ENCODE measurements at regions not wholly inside any gene's neighbourhood (a gene's known extent, or its start where the extent isn't known, plus 50 kb on each side); places are given as distances from the start of the nearest gene placed in this dataset.

- no peak for DNase-seq
These were observed 485.9 kb downstream of the NSUN3 start for GRCh38 chr3:94548581-94549316.

GRCh38 chr3:94561094-94561493 lies 498.2 kb downstream of the NSUN3 start:
- H3K4me3 ChIP-seq: no peak overlapping the region
- DNase-seq: no peak
- H3K27me3 ChIP-seq: no peaks in the 10 kb centered on the region
- intact Hi-C loops (cut with DNase I; ENCODE audit: low total_unique reads): no loop called here
- H3K36me3 ChIP-seq: no peaks in the 10 kb centered on the region
- H3K27ac ChIP-seq: no peak overlapping the region
- TF ChIP-seq POLR2A (IDR thresholded peaks at IDR 0.05): no peak
- TF ChIP-seq CTCF (IDR thresholded peaks at IDR 0.05): no peak
- H3K9me3 ChIP-seq: no peaks in the 10 kb centered on the region
- H3K4me1 ChIP-seq: no peaks in the 10 kb centered on the region

More at GRCh38 chr3:94548581-94549316, 485.9 kb downstream of the NSUN3 start:
- Histone ChIP-seq H3K9me3 (peaks cover 0 to 4% of the 10 kb centered on the region in 2 donors), H3K27ac (no peak overlapping the region), H3K36me3 (no peaks in the 10 kb centered on the region), H3K4me3 (no peak overlapping the region), H3K4me1 (no peaks in the 10 kb centered on the region), H3K27me3 (no peaks in the 10 kb centered on the region)
- TF ChIP-seq POLR2A (IDR thresholded peaks at IDR 0.05): no peak
- TF ChIP-seq CTCF (IDR thresholded peaks at IDR 0.05): no peak
- intact Hi-C loops (cut with DNase I; ENCODE audit: low total_unique reads): no loop called here

GRCh38 chr3:94564247-94564646 lies 501.4 kb downstream of the NSUN3 start:
- DNase-seq: no peak
- H3K4me3 ChIP-seq: no peak overlapping the region
- no peaks in the 10 kb centered on the region for H3K4me1 ChIP-seq
- TF ChIP-seq CTCF (IDR thresholded peaks at IDR 0.05): no peak
- TF ChIP-seq POLR2A (IDR thresholded peaks at IDR 0.05): no peak
- intact Hi-C loops (cut with DNase I; ENCODE audit: low total_unique reads): no loop called here
- no peaks in the 10 kb centered on the region for H3K36me3 ChIP-seq
- H3K9me3 ChIP-seq: no peaks in the 10 kb centered on the region
- H3K27ac ChIP-seq: no peak overlapping the region
- no peaks in the 10 kb centered on the region for H3K27me3 ChIP-seq

DNA sequence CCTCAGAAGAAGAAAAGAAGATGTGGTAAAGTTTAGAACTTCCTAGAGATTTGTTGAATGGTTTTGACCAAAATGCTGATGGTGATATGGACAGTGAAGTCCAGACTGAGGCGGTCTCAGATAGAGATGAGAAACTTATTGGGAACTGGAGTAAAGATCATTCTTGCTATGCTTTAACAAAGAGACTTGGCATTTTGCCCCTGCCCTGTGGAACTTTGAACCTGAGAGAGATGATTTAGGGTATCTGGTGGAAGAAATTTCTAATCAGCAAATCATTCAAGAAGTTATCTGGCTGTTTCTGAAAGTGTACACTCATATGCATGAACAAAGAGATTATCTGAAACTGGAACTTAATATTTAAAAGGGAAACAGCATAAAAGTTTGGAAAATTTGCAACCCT lies 505.2 kb downstream of the NSUN3 start:
- Histone ChIP-seq H3K27ac (no peak overlapping the region), H3K27me3 (no peaks in the 10 kb centered on the region), H3K9me3 (no peaks in the 10 kb centered on the region), H3K4me1 (no peaks in the 10 kb centered on the region), H3K4me3 (no peak overlapping the region), H3K36me3 (no peaks in the 10 kb centered on the region)
- DNase-seq: no peak
- intact Hi-C loops (cut with DNase I; ENCODE audit: low total_unique reads): no loop called here
- TF ChIP-seq POLR2A (IDR thresholded peaks at IDR 0.05) (no peak), CTCF (IDR thresholded peaks at IDR 0.05) (no peak)

GRCh38 chr3:94573337-94573736 lies 510.5 kb downstream of the NSUN3 start:
- no peak overlapping the region for H3K4me3 ChIP-seq
- H3K27ac ChIP-seq: no peak overlapping the region
- intact Hi-C loops (cut with DNase I; ENCODE audit: low total_unique reads): no loop called here
- no peak for DNase-seq
- H3K36me3 ChIP-seq: no peaks in the 10 kb centered on the region
- H3K9me3 ChIP-seq: no peaks in the 10 kb centered on the region
- no peaks in the 10 kb centered on the region for H3K4me1 ChIP-seq
- TF ChIP-seq POLR2A (IDR thresholded peaks at IDR 0.05): no peak
- TF ChIP-seq CTCF (IDR thresholded peaks at IDR 0.05): no peak
- H3K27me3 ChIP-seq: no peaks in the 10 kb centered on the region
